ENCODE measurements at regions not wholly inside any gene's neighbourhood (a gene's known extent, or its start where the extent isn't known, plus 50 kb on each side); places are given as distances from the start of the nearest gene placed in this dataset.

DNA sequence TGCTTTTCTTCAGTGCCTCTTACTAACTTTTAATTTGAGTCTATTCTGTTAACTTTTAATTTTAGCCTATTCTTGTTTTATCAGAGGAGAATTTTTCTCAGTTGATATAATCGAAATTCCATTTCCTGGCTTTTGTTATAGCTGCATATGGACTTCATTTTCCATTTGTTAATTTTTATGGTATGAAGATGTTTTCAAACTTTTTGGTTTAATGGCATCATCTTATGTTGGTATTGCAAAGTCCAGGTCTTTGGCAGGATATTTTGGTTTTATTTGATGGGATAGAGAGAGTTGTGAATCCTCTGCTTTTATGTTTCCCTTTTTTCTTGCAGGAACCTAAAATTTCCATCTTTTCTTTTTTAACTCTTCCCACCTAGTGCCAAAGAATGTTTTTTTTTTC, 70.9 kb upstream of the RAPGEF4 start:
- Histone ChIP-seq H3K4me3 (no peak overlapping the region), H3K4me2 (no peak overlapping the region), H3K27ac (no peak overlapping the region), H3K4me1 (0 out of 3 replicates have a peak, but pooled peaks cover 3% of the 10 kb centered on the region), H3K9me3 (peaks cover 4% of the 10 kb centered on the region; the same call in 1 of the 3 replicates)
- POLR2A ChIA-PET, result no interaction called here
- DNase-seq (ENCODE audit: low read depth in 1 of 2, low spot score in 1 of 2) (no peak), FAIRE-seq (no peak), ATAC-seq (no peak)
- TF ChIP-seq RCOR1 (IDR thresholded peaks at IDR 0.05; ENCODE audit: low read depth, low read length) (no peak), ZSCAN20 (CRISPR knock-in tag; IDR thresholded peaks at IDR 0.05) (no peak), EHMT2 (IDR thresholded peaks at IDR 0.05; ENCODE audit: low read depth) (no peak), GATA3 (IDR thresholded peaks at IDR 0.05; ENCODE audit: borderline replicate concordance) (no peak), EP300 (IDR thresholded peaks at IDR 0.05) (no peak), PHF8 (IDR thresholded peaks at IDR 0.05; ENCODE audit: borderline replicate concordance, low read depth) (no peak), CBX2 (IDR thresholded peaks at IDR 0.05; ENCODE audit: borderline replicate concordance, low read depth) (no peak)
- TF ChIP-seq, protein P1, sequence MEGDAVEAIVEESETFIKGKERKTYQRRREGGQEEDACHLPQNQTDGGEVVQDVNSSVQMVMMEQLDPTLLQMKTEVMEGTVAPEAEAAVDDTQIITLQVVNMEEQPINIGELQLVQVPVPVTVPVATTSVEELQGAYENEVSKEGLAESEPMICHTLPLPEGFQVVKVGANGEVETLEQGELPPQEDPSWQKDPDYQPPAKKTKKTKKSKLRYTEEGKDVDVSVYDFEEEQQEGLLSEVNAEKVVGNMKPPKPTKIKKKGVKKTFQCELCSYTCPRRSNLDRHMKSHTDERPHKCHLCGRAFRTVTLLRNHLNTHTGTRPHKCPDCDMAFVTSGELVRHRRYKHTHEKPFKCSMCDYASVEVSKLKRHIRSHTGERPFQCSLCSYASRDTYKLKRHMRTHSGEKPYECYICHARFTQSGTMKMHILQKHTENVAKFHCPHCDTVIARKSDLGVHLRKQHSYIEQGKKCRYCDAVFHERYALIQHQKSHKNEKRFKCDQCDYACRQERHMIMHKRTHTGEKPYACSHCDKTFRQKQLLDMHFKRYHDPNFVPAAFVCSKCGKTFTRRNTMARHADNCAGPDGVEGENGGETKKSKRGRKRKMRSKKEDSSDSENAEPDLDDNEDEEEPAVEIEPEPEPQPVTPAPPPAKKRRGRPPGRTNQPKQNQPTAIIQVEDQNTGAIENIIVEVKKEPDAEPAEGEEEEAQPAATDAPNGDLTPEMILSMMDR (IDR thresholded peaks at IDR 0.05), result no peak
- TF ChIP-seq, protein P2, sequence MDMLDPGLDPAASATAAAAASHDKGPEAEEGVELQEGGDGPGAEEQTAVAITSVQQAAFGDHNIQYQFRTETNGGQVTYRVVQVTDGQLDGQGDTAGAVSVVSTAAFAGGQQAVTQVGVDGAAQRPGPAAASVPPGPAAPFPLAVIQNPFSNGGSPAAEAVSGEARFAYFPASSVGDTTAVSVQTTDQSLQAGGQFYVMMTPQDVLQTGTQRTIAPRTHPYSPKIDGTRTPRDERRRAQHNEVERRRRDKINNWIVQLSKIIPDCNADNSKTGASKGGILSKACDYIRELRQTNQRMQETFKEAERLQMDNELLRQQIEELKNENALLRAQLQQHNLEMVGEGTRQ (IDR thresholded peaks at IDR 0.05), result no peak
- CTCF ChIA-PET, result interaction anchor here (1.1 kb wide), 1 partner anchor 46 kb away, joined by 3 read pairs; no protein-coding TSS in a partner anchor
- WGBS (ENCODE audit: missing lambda C conversion rate), result 19% methylated on average over 1 of the region's 1 CpG

DNA sequence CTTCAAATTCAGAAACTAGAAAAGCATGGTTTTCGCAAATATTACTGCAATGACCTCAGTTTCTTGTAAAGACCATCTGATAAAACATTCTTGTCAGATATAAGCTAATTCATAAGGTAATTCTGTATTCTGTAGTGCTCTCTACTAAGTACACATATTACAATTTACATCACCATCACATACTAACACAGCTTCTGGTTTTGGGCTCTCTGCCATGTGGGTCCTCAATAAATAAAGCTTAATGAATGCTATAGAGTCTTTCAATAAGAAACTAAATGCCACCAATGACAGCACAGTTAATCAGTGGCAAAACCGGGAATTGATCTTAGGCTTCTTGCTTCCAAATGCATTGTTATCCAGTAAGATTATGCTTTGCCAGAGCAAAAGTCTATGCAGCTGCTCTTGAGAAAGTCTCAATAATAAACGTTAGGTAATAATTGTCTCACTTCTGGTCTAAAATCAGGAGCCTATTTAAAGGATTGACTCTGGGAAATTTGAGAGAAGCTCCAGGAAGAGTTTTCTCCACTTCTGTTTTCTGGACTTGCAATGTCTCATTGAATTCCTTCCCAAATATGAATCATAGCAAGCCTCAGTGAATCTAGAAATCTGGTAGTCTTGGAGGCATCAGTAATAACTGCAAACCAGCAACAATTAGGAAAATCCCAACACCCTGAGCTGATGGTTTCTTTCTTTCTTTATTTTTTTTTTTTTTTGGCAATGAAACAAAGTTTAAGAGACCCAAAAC, 67.9 kb upstream of the RAPGEF4 start:
- no peak for ATAC-seq
- POLR2A ChIA-PET, result no interaction called here

More for the DNA sequence above, 67.9 kb upstream of the RAPGEF4 start:
- DNase-seq (ENCODE audit: low read depth in 1 of 2, low spot score in 1 of 2) (no peak), FAIRE-seq (no peak)
- TF ChIP-seq, protein P1 (IDR thresholded peaks at IDR 0.05), result no peak
- TF ChIP-seq ZNF302 (CRISPR knock-in tag; IDR thresholded peaks at IDR 0.05), result no peak
- TF ChIP-seq RARB (CRISPR knock-in tag; IDR thresholded peaks at IDR 0.05), result no peak
- TF ChIP-seq HOXA7 (CRISPR knock-in tag; IDR thresholded peaks at IDR 0.05), result no peak
- TF ChIP-seq, protein P3, sequence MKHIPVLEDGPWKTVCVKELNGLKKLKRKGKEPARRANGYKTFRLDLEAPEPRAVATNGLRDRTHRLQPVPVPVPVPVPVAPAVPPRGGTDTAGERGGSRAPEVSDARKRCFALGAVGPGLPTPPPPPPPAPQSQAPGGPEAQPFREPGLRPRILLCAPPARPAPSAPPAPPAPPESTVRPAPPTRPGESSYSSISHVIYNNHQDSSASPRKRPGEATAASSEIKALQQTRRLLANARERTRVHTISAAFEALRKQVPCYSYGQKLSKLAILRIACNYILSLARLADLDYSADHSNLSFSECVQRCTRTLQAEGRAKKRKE (CRISPR knock-in tag; IDR thresholded peaks at IDR 0.05; ENCODE audit: low read depth), result no peak
- no peak for TF ChIP-seq ESRRA (IDR thresholded peaks at IDR 0.05; ENCODE audit: borderline replicate concordance, low read length)
- TF ChIP-seq, protein P4, sequence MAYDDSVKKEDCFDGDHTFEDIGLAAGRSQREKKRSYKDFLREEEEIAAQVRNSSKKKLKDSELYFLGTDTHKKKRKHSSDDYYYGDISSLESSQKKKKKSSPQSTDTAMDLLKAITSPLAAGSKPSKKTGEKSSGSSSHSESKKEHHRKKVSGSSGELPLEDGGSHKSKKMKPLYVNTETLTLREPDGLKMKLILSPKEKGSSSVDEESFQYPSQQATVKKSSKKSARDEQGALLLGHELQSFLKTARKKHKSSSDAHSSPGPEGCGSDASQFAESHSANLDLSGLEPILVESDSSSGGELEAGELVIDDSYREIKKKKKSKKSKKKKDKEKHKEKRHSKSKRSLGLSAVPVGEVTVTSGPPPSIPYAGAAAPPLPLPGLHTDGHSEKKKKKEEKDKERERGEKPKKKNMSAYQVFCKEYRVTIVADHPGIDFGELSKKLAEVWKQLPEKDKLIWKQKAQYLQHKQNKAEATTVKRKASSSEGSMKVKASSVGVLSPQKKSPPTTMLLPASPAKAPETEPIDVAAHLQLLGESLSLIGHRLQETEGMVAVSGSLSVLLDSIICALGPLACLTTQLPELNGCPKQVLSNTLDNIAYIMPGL (CRISPR knock-in tag; IDR thresholded peaks at IDR 0.05; ENCODE audit: borderline replicate concordance), result no peak
- TF ChIP-seq RFX5 (IDR thresholded peaks at IDR 0.05), result no peak
- no peak overlapping the region for H3K4me3 ChIP-seq
- no peak overlapping the region for H3K4me2 ChIP-seq
- CTCF ChIA-PET, result interaction anchor here (0.6 to 1.7 kb wide), 3 partner anchors 43 to 74 kb away, joined by 3 to 4 read pairs (median 4); no protein-coding TSS in a partner anchor
- H3K9me3 ChIP-seq, result peaks cover 4% of the 10 kb centered on the region; the same call in 1 of the 3 replicates
- WGBS (ENCODE audit: missing lambda C conversion rate), result 58% methylated on average over 3 of the region's 3 CpGs
- no peak overlapping the region for H3K27ac ChIP-seq
- peaks cover 25% of the 10 kb centered on the region for H3K4me1 ChIP-seq
